GM10266 (cell line): ENCODE measurements at regions not wholly inside any gene's neighbourhood (a gene's known extent, or its start where the extent isn't known, plus 50 kb on each side); places are given as distances from the start of the nearest gene placed in this dataset.

Experiments used
- DNase-seq: peaks from one replicate; pipeline ENCODE4 v3.0.0; 2012; ENCODE audit errors: extremely low spot score
- CTCF ChIP-seq: IDR thresholded peaks from 2 replicates; pipeline ENCODE4 v1.5.1; 2012; ENCODE audit warnings: mild to moderate bottlenecking, low read depth; ENCODE audit not compliant: control insufficient read depth, insufficient read depth; ENCODE audit errors: missing control alignments

DNA sequence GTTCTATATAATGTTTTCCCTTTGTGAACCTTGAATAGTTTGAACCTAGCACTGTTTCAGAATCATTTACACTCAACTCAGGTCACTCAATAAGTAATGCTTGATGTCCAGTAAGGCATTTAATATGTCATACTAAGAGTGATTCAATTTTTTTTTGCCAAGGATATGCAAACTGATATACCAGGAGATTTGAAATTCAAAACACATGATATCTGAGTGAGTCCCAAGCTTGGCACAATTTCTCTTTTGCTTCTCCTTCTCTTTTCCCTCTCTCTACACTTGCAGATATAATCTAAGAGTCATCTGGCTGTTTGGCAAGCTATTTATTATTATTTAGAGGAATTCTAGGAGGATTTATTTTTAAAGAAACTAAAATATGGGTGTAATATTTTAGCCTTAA is 61.6 kb upstream of the SPAG17 start:
- no peak for TF ChIP-seq CTCF
- DNase-seq = no peak

GRCh38 chr1:118244194-118244593 is 59.2 kb upstream of the SPAG17 start:
- no peak for TF ChIP-seq CTCF
- no peak for DNase-seq

DNA sequence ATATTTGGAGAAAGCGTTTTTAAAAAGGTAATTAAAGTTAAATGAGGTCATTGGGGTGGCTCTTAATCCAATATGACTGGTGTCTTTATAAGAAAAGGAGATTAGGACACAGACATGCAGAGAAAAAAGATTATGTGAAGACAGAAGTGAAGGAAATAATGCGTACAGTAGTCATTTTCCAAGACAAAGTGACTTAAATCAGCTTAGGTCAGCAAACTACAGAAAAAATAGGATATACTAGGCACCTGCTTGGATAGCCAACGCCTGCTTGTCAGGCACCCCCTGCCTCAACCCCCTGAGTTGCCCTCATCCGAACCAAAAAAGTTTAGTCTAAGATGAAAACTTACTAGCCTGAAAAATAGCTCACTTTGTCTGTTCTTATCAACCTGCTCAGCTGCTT is 58.2 kb upstream of the SPAG17 start:
- no peak for TF ChIP-seq CTCF
- no peak for DNase-seq
